Activated T-helper 2 cell treated with anti-CD3 and anti-CD28 coated beads, Interferon-gamma antibody, Interleukin-2, Interleukin-4, amounts not matched to agents 10 μg/mL and 5 μg/mL and 100 μg/mL, durations not matched to agents 14 hours and 24 hours and 36 hours (primary cell): ENCODE measurements at regions not wholly inside any gene's neighbourhood (a gene's known extent, or its start where the extent isn't known, plus 50 kb on each side); places are given as distances from the start of the nearest gene placed in this dataset.

ENCODE experiments used
- DNase-seq: peaks from one replicate; pipeline ENCODE4 v3.0.0; 2021; ENCODE audit warnings: low spot score
- H3K27ac Mint-ChIP-seq: one replicate; pipeline ENCODE4 v1.8.0; 2021; ENCODE audit warnings: mixed read lengths
- H3K27me3 Mint-ChIP-seq: one replicate; pipeline ENCODE4 v1.8.0; 2021; ENCODE audit warnings: low read depth, mixed read lengths
- H3K36me3 Mint-ChIP-seq: one replicate; pipeline ENCODE4 v1.8.0; 2021; ENCODE audit warnings: low read depth, mixed read lengths
- H3K4me1 Mint-ChIP-seq: one replicate; pipeline ENCODE4 v1.8.0; 2021; ENCODE audit warnings: low read depth, mixed read lengths
- H3K4me3 Mint-ChIP-seq: one replicate; pipeline ENCODE4 v1.8.0; 2021; ENCODE audit warnings: low read depth, mild to moderate bottlenecking, moderate library complexity, mixed read lengths
- H3K9me3 Mint-ChIP-seq: one replicate; pipeline ENCODE4 v1.8.0; 2021; ENCODE audit warnings: mixed read lengths
- intact Hi-C: fragments of 100-400 bp; cut with micrococcal nuclease; formaldehyde crosslinking; loops from one replicate; pipeline ENCODE4 v1.15.1; 2023

- no peak overlapping the region for H3K4me3 Mint-ChIP-seq
- no peak overlapping the region for H3K27ac Mint-ChIP-seq
- H3K4me1 Mint-ChIP-seq: no peaks in the 10 kb centered on the region
- peaks cover 4% of the 10 kb centered on the region for H3K9me3 Mint-ChIP-seq
- DNase-seq: no peak
- H3K36me3 Mint-ChIP-seq: no peaks in the 10 kb centered on the region
- no peaks in the 10 kb centered on the region for H3K27me3 Mint-ChIP-seq
- intact Hi-C loops: no loop called here
These were observed 394.5 kb downstream of the MFSD1 start for GRCh38 chr3:159196359-159196758.

- no peak overlapping the region for H3K4me3 Mint-ChIP-seq
- no peaks in the 10 kb centered on the region for H3K36me3 Mint-ChIP-seq
- H3K9me3 Mint-ChIP-seq: peaks cover 4% of the 10 kb centered on the region
- H3K27me3 Mint-ChIP-seq: no peaks in the 10 kb centered on the region
- no peak for DNase-seq
- H3K4me1 Mint-ChIP-seq: no peaks in the 10 kb centered on the region
- intact Hi-C loops: no loop called here
- H3K27ac Mint-ChIP-seq: no peak overlapping the region
These were observed 398.3 kb downstream of the MFSD1 start for GRCh38 chr3:159200176-159200575.

- Mint-ChIP-seq H3K4me3 (no peak overlapping the region), H3K27me3 (no peaks in the 10 kb centered on the region), H3K4me1 (no peaks in the 10 kb centered on the region), H3K36me3 (no peaks in the 10 kb centered on the region), H3K9me3 (no peaks in the 10 kb centered on the region), H3K27ac (no peak overlapping the region)
- intact Hi-C loops: no loop called here
- DNase-seq: no peak
These were observed 406.2 kb downstream of the MFSD1 start for GRCh38 chr3:159208050-159208449.

- Mint-ChIP-seq H3K4me3 (no peak overlapping the region), H3K27me3 (no peaks in the 10 kb centered on the region), H3K36me3 (no peaks in the 10 kb centered on the region), H3K27ac (no peak overlapping the region), H3K4me1 (no peaks in the 10 kb centered on the region), H3K9me3 (no peaks in the 10 kb centered on the region)
- no peak for DNase-seq
- intact Hi-C loops: no loop called here
These were observed 407.6 kb downstream of the MFSD1 start for GRCh38 chr3:159209459-159209858.

- Mint-ChIP-seq H3K9me3 (no peaks in the 10 kb centered on the region), H3K27ac (no peak overlapping the region), H3K4me3 (no peak overlapping the region), H3K27me3 (no peaks in the 10 kb centered on the region), H3K4me1 (no peaks in the 10 kb centered on the region), H3K36me3 (no peaks in the 10 kb centered on the region)
- DNase-seq: no peak
- intact Hi-C loops: no loop called here
These were observed 408.5 kb downstream of the MFSD1 start for GRCh38 chr3:159210336-159210735.

DNA sequence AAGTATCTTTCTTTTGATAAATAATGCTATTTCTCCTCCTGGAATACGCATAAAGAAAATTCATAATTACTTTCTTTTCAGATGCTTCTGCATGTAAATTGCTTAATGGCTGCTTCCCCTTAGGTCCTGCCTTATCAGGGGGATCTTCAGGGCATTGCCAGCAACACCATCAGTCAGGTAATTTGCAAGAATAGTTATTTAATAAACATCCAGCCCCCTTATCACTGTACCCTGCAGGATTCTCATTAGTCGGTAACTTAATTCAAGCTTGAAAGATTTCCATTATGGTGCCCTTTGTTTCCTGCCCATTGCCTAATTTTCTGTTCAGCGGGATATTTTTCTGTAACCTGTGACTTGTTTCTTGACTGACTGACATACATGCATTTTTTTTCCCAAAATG, 414.5 kb downstream of the MFSD1 start:
- intact Hi-C loops: no loop called here
- H3K27ac Mint-ChIP-seq: no peak overlapping the region
- H3K36me3 Mint-ChIP-seq: no peaks in the 10 kb centered on the region
- H3K4me1 Mint-ChIP-seq: no peaks in the 10 kb centered on the region
- no peak for DNase-seq
- H3K4me3 Mint-ChIP-seq: no peak overlapping the region
- no peaks in the 10 kb centered on the region for H3K27me3 Mint-ChIP-seq
- H3K9me3 Mint-ChIP-seq: no peaks in the 10 kb centered on the region

DNA sequence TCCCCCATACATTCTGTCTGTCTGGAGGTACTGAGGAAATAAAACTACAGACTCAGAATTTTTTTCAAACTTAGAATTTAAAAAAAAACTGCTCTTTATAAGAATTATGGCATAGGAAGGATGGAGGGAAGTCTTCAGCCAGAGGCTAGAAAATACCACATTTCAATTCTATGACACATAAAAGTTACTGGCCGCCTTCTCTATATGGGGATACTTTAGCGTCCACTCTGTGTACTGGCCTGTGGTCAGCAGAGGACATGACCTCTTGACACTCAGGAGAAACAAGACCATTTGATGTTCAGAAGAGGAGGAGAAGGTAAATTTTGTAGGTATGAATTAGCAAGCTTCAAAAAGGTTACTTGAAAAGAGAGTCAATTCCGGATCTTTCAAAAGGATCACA, 417.4 kb downstream of the MFSD1 start:
- Mint-ChIP-seq H3K9me3 (no peaks in the 10 kb centered on the region), H3K4me3 (no peak overlapping the region), H3K4me1 (no peaks in the 10 kb centered on the region), H3K36me3 (no peaks in the 10 kb centered on the region), H3K27me3 (no peaks in the 10 kb centered on the region), H3K27ac (no peak overlapping the region)
- DNase-seq: no peak
- intact Hi-C loops: no loop called here

- Mint-ChIP-seq H3K27ac (no peak overlapping the region), H3K4me3 (no peak overlapping the region), H3K9me3 (no peaks in the 10 kb centered on the region), H3K27me3 (no peaks in the 10 kb centered on the region), H3K4me1 (no peaks in the 10 kb centered on the region), H3K36me3 (no peaks in the 10 kb centered on the region)
- intact Hi-C loops: no loop called here
- no peak for DNase-seq
These were observed 419.5 kb downstream of the MFSD1 start for GRCh38 chr3:159221335-159221734.

DNA sequence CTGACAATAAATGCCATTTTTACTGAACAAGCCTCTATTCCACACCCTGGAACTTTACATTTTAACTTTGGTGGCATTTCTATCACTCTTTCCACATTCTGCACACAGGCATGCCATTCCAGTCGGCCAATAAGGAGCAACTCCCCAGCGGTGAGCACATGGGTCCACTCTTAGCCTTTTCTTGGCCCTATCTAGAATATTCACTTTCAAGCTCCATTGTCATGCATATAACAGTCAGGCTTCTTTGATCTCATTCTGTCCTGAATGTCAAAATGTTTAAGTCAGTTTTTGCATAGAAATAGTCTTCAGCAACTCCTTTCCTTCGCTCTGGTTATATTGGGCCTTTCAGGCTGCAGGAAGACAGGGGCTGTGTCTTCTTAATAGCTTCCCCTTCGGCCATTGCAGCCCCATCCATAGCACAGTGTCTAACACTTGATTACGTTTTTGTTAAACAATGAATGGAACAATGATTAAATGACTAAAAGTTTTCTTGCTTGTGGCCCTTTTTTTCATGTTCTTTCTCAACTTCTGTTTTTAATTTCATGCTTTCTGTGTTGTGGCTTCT, 427.3 kb downstream of the MFSD1 start:
- Mint-ChIP-seq H3K4me3 (no peak overlapping the region), H3K9me3 (peaks cover 5% of the 10 kb centered on the region), H3K27me3 (no peaks in the 10 kb centered on the region), H3K27ac (no peak overlapping the region), H3K4me1 (no peaks in the 10 kb centered on the region), H3K36me3 (no peaks in the 10 kb centered on the region)
- no peak for DNase-seq
- intact Hi-C loops: no loop called here

DNA sequence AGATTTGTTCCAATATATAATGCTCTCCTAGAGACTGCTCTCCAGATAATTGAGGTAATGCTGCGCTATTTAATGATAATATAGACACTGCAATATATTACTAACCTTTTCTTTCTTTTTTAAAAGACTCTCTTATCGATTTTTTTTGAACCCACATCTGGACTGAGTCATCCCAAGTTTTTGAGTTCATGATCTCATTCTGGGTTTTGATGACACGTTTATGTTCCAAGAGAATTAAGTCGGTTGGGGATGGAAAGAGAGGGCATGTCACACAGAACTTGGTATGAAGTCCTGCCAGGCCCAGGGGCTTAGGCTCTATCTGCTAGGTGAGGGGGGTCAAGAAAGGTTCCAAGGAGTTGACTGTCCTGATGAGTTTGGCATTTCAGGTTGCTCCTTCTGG, 431.1 kb downstream of the MFSD1 start:
- Mint-ChIP-seq H3K9me3 (peaks cover 5% of the 10 kb centered on the region), H3K27me3 (no peaks in the 10 kb centered on the region), H3K4me3 (no peak overlapping the region), H3K36me3 (no peaks in the 10 kb centered on the region), H3K4me1 (no peaks in the 10 kb centered on the region), H3K27ac (no peak overlapping the region)
- intact Hi-C loops: no loop called here
- DNase-seq: no peak

GRCh38 chr3:159233734-159234133, 431.9 kb downstream of the MFSD1 start:
- H3K27me3 Mint-ChIP-seq: no peaks in the 10 kb centered on the region
- intact Hi-C loops: no loop called here
- peaks cover 5% of the 10 kb centered on the region for H3K9me3 Mint-ChIP-seq
- no peak for DNase-seq
- no peak overlapping the region for H3K4me3 Mint-ChIP-seq
- no peaks in the 10 kb centered on the region for H3K36me3 Mint-ChIP-seq
- H3K4me1 Mint-ChIP-seq: no peaks in the 10 kb centered on the region
- H3K27ac Mint-ChIP-seq: no peak overlapping the region

- no peaks in the 10 kb centered on the region for H3K4me1 Mint-ChIP-seq
- intact Hi-C loops: no loop called here
These were observed 432.5 kb downstream of the MFSD1 start for GRCh38 chr3:159234306-159234705.

GRCh38 chr3:159236321-159236720, 434.5 kb downstream of the MFSD1 start:
- Mint-ChIP-seq H3K27ac (no peak overlapping the region), H3K36me3 (no peaks in the 10 kb centered on the region), H3K27me3 (no peaks in the 10 kb centered on the region), H3K9me3 (no peaks in the 10 kb centered on the region), H3K4me1 (no peaks in the 10 kb centered on the region), H3K4me3 (no peak overlapping the region)
- intact Hi-C loops: no loop called here
- no peak for DNase-seq

More at GRCh38 chr3:159234306-159234705, 432.5 kb downstream of the MFSD1 start:
- H3K4me3 Mint-ChIP-seq: no peak overlapping the region
- H3K36me3 Mint-ChIP-seq: no peaks in the 10 kb centered on the region
- H3K27me3 Mint-ChIP-seq: no peaks in the 10 kb centered on the region
- H3K9me3 Mint-ChIP-seq: peaks cover 5% of the 10 kb centered on the region
- no peak for DNase-seq
- H3K27ac Mint-ChIP-seq: no peak overlapping the region

GRCh38 chr3:159237226-159237625, 435.4 kb downstream of the MFSD1 start:
- H3K36me3 Mint-ChIP-seq: no peaks in the 10 kb centered on the region
- H3K27me3 Mint-ChIP-seq: no peaks in the 10 kb centered on the region
- H3K4me1 Mint-ChIP-seq: no peaks in the 10 kb centered on the region
- no peak overlapping the region for H3K4me3 Mint-ChIP-seq
- no peaks in the 10 kb centered on the region for H3K9me3 Mint-ChIP-seq
- no peak for DNase-seq
- H3K27ac Mint-ChIP-seq: no peak overlapping the region
- intact Hi-C loops: no loop called here
